Caco-2 (cell line): ENCODE measurements at regions not wholly inside any gene's neighbourhood (a gene's known extent, or its start where the extent isn't known, plus 50 kb on each side); places are given as distances from the start of the nearest gene placed in this dataset.
"Not testable (repeated sequence)": the region's sequence is repeated elsewhere in the genome, so short reads cannot be mapped to it uniquely, and the experiment has no call there.

Experiments used
- BruUV-seq: library from RNA; stranded (reverse); fragments of 400-500 nt; replicated peaks from 2 replicates; lab custom pipeline; 2021; lab: Mats Ljungman, UMichigan
- CTCF ChIA-PET: fragments of 300-600 bp; sonication (Branson Sonifier 250); formaldehyde crosslinking; loops from one replicate; lab custom pipeline; 2022; ENCODE audit warnings: antibody characterized with exemption; lab: Charles Lee
- POLR2A ChIA-PET: fragments of 300-600 bp; sonication (Branson Sonifier 250); formaldehyde crosslinking; loops from one replicate; lab custom pipeline; 2022; ENCODE audit warnings: antibody characterized with exemption; lab: Charles Lee
- DNase-seq, 2 experiments: peaks; one replicate each; pipeline versions ENCODE4 v3.0.0 to v3.0.0-alpha.2; 2020 to 2022
- H3K27me3 ChIP-seq: replicated peaks from 2 replicates; pipeline ENCODE4 v1.6.0; 2011; ENCODE audit warnings: low read length; ENCODE audit not compliant: control insufficient read depth, insufficient read depth
- H3K36me3 ChIP-seq: 2 replicates; pipeline ENCODE4 v1.5.1; 2011; ENCODE audit warnings: low read length; ENCODE audit not compliant: control insufficient read depth, insufficient read depth
- H3K4me1 ChIP-seq: fragments of 250-450 bp; sonication (Bioruptor Pico); 2 replicates; pipeline ENCODE4 v1.5.1; 2020; ENCODE audit warnings: mild to moderate bottlenecking
- H3K4me3 ChIP-seq: 2 replicates; pipeline ENCODE4 v1.5.1; 2011; ENCODE audit warnings: low read depth, mild to moderate bottlenecking, control low read depth, low read length
- H3K9me3 ChIP-seq: fragments of 250-450 bp; sonication (Bioruptor Pico); 2 replicates; pipeline ENCODE4 v1.5.1; 2020; ENCODE audit warnings: mild to moderate bottlenecking, moderate library complexity
- H3K27ac Mint-ChIP-seq: one replicate; pipeline ENCODE4 v1.8.0; 2022; ENCODE audit warnings: mixed read lengths; ENCODE audit not compliant: unreplicated experiment
- H3K27me3 Mint-ChIP-seq: one replicate; pipeline ENCODE4 v1.8.0; 2022; ENCODE audit warnings: mixed read lengths; ENCODE audit not compliant: insufficient read depth, unreplicated experiment
- H3K36me3 Mint-ChIP-seq: one replicate; pipeline ENCODE4 v1.8.0; 2022; ENCODE audit warnings: mild to moderate bottlenecking, mixed read lengths; ENCODE audit not compliant: insufficient read depth, unreplicated experiment
- H3K4me1 Mint-ChIP-seq: one replicate; pipeline ENCODE4 v1.8.0; 2022; ENCODE audit warnings: low read depth, mixed read lengths; ENCODE audit not compliant: unreplicated experiment
- H3K4me3 Mint-ChIP-seq: one replicate; pipeline ENCODE4 v1.8.0; 2022; ENCODE audit warnings: mild to moderate bottlenecking, moderate library complexity, mixed read lengths; ENCODE audit not compliant: unreplicated experiment
- H3K9me3 Mint-ChIP-seq: one replicate; pipeline ENCODE4 v1.8.0; 2022; ENCODE audit warnings: mixed read lengths; ENCODE audit not compliant: unreplicated experiment
- CTCF ChIP-seq, 2 experiments: fragments of 200-600 bp in 1 of 2; IDR thresholded peaks; 1 replicate in 1 of 2; 2 replicates in 1 of 2; pipeline versions ENCODE4 v1.5.1 to v1.8.0; 2011 to 2022; ENCODE audit warnings: antibody characterized with exemption in 1 of 2, control low read depth in 1 of 2, inconsistent platforms in 1 of 2, low read depth in 1 of 2, low read length in 1 of 2, mild to moderate bottlenecking in 1 of 2, moderate library complexity in 1 of 2; ENCODE audit not compliant: insufficient read depth in 1 of 2, severe bottlenecking in 1 of 2, unreplicated experiment in 1 of 2
- intact Hi-C: fragments of 100-400 bp; cut with micrococcal nuclease; formaldehyde crosslinking; loops from one replicate; pipeline ENCODE4 v1.10.0; 2022; ENCODE audit not compliant: unreplicated experiment

- Histone ChIP-seq H3K4me1 (no peaks in the 10 kb centered on the region), H3K9me3 (no peaks in the 10 kb centered on the region), H3K36me3 (no peaks in the 10 kb centered on the region), H3K27me3 (no peaks in the 10 kb centered on the region), H3K4me3 (no peak overlapping the region)
- intact Hi-C loops = no loop called here
- H3K27me3 Mint-ChIP-seq = no peaks in the 10 kb centered on the region
- no TSS peak for BruUV-seq
- H3K36me3 Mint-ChIP-seq = no peaks in the 10 kb centered on the region
- H3K4me3 Mint-ChIP-seq = no peak overlapping the region
- no peak for TF ChIP-seq CTCF (IDR thresholded peaks at IDR 0.05; ENCODE audit: insufficient read depth in 1 of 2, low read depth in 1 of 2, low read length in 1 of 2, severe bottlenecking in 1 of 2, unreplicated experiment in 1 of 2)
- CTCF ChIA-PET = no interaction called here
- no peak for DNase-seq
- H3K9me3 Mint-ChIP-seq = peaks cover 1% of the 10 kb centered on the region
- no peak overlapping the region for H3K27ac Mint-ChIP-seq
- POLR2A ChIA-PET = no interaction called here
- H3K4me1 Mint-ChIP-seq = no peaks in the 10 kb centered on the region
Observed at GRCh38 chr14:86766469-86766868, 1226.5 kb downstream of the GALC start.

GRCh38 chr14:86761611-86762010 lies 1231.4 kb downstream of the GALC start:
- H3K36me3 Mint-ChIP-seq = no peaks in the 10 kb centered on the region
- no peaks in the 10 kb centered on the region for H3K9me3 Mint-ChIP-seq

GRCh38 chr14:86756521-86757190 lies 1226.7 kb downstream of the FLRT2 start:
- no peaks in the 10 kb centered on the region for H3K36me3 Mint-ChIP-seq
- peaks cover 22% of the 10 kb centered on the region for H3K9me3 Mint-ChIP-seq
- ChIA-PET CTCF (no interaction called here), POLR2A (no interaction called here)
- no peaks in the 10 kb centered on the region for H3K4me1 ChIP-seq
- H3K9me3 ChIP-seq = no peaks in the 10 kb centered on the region
- TF ChIP-seq CTCF (IDR thresholded peaks at IDR 0.05; ENCODE audit: insufficient read depth in 1 of 2, low read depth in 1 of 2, low read length in 1 of 2, severe bottlenecking in 1 of 2, unreplicated experiment in 1 of 2) = no peak
- H3K4me3 ChIP-seq = no peak overlapping the region
- BruUV-seq = no TSS peak
- no peak overlapping the region for H3K27ac Mint-ChIP-seq
- no peaks in the 10 kb centered on the region for H3K27me3 Mint-ChIP-seq
- H3K4me3 Mint-ChIP-seq = no peak overlapping the region
- H3K4me1 Mint-ChIP-seq = no peaks in the 10 kb centered on the region
- no peak for DNase-seq
- intact Hi-C loops = no loop called here
- no peaks in the 10 kb centered on the region for H3K36me3 ChIP-seq
- H3K27me3 ChIP-seq = no peaks in the 10 kb centered on the region

More at GRCh38 chr14:86761611-86762010, 1231.4 kb downstream of the GALC start:
- Histone ChIP-seq H3K36me3 (no peaks in the 10 kb centered on the region), H3K9me3 (no peaks in the 10 kb centered on the region), H3K4me3 (no peak overlapping the region), H3K27me3 (no peaks in the 10 kb centered on the region), H3K4me1 (no peaks in the 10 kb centered on the region)
- intact Hi-C loops = no loop called here
- no TSS peak for BruUV-seq
- no peak for TF ChIP-seq CTCF (IDR thresholded peaks at IDR 0.05; ENCODE audit: insufficient read depth in 1 of 2, low read depth in 1 of 2, low read length in 1 of 2, severe bottlenecking in 1 of 2, unreplicated experiment in 1 of 2)
- no peak overlapping the region for H3K27ac Mint-ChIP-seq
- no peak for DNase-seq
- ChIA-PET CTCF (no interaction called here), POLR2A (no interaction called here)
- H3K27me3 Mint-ChIP-seq = no peaks in the 10 kb centered on the region
- H3K4me3 Mint-ChIP-seq = no peak overlapping the region
- H3K4me1 Mint-ChIP-seq = no peaks in the 10 kb centered on the region

DNA sequence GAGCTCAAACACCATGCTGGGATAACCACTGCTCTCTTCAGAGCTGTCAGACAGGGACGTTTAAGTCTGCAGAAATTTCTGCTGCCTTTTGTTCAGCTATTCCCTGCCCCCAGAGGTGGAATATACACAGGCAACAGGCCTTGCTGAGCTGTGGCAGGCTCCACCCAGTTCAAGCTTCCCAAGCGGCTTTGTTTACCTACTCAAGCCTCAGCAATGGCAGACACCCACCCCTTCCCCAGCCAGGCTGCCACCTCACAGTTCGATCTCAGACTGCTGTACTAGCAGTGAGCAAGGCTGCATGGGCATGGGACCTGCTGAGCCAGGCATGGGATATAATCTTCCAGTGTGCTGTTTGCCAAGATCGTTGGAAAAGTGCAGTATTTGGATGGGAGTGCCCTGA lies 1220.5 kb downstream of the FLRT2 start:
- intact Hi-C loops, H3K4me1 ChIP-seq, H3K27me3 ChIP-seq, H3K36me3 Mint-ChIP-seq, CTCF ChIA-PET, H3K4me1 Mint-ChIP-seq, H3K4me3 ChIP-seq, H3K4me3 Mint-ChIP-seq, POLR2A ChIA-PET, H3K27me3 Mint-ChIP-seq, DNase-seq, BruUV-seq, H3K27ac Mint-ChIP-seq, H3K36me3 ChIP-seq, H3K9me3 ChIP-seq: not testable (repeated sequence)
- H3K9me3 Mint-ChIP-seq = peaks cover 37% of the 10 kb centered on the region
